ENCODE measurements at regions not wholly inside any gene's neighbourhood (a gene's known extent, or its start where the extent isn't known, plus 50 kb on each side); places are given as distances from the start of the nearest gene placed in this dataset.

- TF ChIP-seq CTCF (IDR thresholded peaks at IDR 0.05; ENCODE audit: low read depth, low read length), result no peak
- no peak for DNase-seq (ENCODE audit: extremely low read depth, low read depth)
These were observed 609.5 kb upstream of the VRK2 start for GRCh38 chr2:57437077-57437476.

- no peak for DNase-seq (ENCODE audit: extremely low read depth, low read depth)
- no peak for TF ChIP-seq CTCF (IDR thresholded peaks at IDR 0.05; ENCODE audit: low read depth, low read length)
These were observed 606.2 kb upstream of the VRK2 start for GRCh38 chr2:57440437-57440836.

- no peak for TF ChIP-seq CTCF (IDR thresholded peaks at IDR 0.05; ENCODE audit: low read depth, low read length)
- no peak for DNase-seq (ENCODE audit: extremely low read depth, low read depth)
These were observed 603.5 kb upstream of the VRK2 start for GRCh38 chr2:57443086-57443485.

- no peak for DNase-seq (ENCODE audit: extremely low read depth, low read depth)
- TF ChIP-seq CTCF (IDR thresholded peaks at IDR 0.05; ENCODE audit: low read depth, low read length), result no peak
These were observed 602.6 kb upstream of the VRK2 start for GRCh38 chr2:57443973-57444521.

GRCh38 chr2:57444752-57445430 is 601.7 kb upstream of the VRK2 start:
- TF ChIP-seq CTCF (IDR thresholded peaks at IDR 0.05; ENCODE audit: low read depth, low read length), result no peak
- DNase-seq (ENCODE audit: extremely low read depth, low read depth), result no peak

GRCh38 chr2:57448816-57449215 is 597.8 kb upstream of the VRK2 start:
- DNase-seq (ENCODE audit: extremely low read depth, low read depth), result no peak
- TF ChIP-seq CTCF (IDR thresholded peaks at IDR 0.05; ENCODE audit: low read depth, low read length), result no peak

- DNase-seq (ENCODE audit: extremely low read depth, low read depth), result no peak
- no peak for TF ChIP-seq CTCF (IDR thresholded peaks at IDR 0.05; ENCODE audit: low read depth, low read length)
These were observed 596.4 kb upstream of the VRK2 start for GRCh38 chr2:57450170-57450569.

Data from AG09319 (cell line).